ENCODE measurements at regions not wholly inside any gene's neighbourhood (a gene's known extent, or its start where the extent isn't known, plus 50 kb on each side); places are given as distances from the start of the nearest gene placed in this dataset.

DNA sequence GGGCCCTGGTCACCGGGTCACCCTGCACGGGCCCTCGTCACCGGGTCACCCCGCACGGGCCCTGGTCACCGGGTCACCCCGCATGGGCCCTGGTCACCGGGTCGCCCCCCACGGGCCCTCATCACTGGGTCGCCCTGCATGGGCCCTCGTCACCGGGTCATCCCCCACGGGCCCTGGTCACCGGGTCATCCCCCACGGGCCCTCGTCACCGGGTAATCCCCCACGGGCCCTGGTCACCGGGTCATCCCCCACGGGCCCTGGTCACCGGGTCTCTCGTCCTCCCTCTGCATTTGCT, 77.6 kb downstream of the RIPK4 start:
- no peak for DNase-seq (ENCODE audit: low read depth in 2 of 2)

DNA sequence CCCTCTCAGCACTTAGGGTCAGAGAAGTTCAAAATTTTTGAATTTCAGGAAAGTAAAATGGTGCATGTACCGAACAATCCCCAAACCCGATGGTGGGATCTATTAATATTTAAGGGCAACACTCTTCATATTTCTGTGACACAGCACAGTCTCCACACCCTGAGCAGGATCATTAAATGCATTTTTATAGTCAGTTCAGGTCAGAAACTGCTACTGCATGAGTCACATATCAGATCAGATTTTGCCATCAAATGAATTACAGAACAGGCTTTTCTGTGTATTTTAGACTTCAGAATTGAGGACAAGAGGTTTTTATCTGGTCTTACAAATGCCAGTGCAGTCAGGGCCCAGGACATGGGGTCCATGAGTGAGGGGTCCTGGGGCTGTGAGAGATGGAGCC, 79.2 kb downstream of the RIPK4 start:
- DNase-seq (ENCODE audit: low read depth in 2 of 2): no peak

DNA sequence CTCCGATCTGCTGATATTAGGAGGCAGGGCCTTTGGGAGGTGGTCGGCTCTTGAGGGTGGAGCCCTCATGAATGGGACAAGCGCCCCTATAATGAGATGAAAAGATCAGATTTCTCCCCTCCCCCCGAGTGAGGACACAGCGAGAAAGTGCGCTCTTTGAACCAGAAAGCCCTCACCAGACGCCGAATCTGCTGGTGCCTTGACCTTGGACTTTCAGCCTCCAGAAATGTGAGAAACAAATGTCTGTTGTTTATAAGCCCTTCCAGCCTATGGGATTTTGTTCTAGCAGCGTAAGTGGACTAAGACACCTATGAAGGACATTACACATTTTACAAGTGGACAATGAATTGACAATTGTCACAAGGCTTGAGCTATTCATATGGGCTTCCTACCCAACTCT, 80.2 kb downstream of the RIPK4 start:
- no peak for DNase-seq (ENCODE audit: low read depth in 2 of 2)

DNA sequence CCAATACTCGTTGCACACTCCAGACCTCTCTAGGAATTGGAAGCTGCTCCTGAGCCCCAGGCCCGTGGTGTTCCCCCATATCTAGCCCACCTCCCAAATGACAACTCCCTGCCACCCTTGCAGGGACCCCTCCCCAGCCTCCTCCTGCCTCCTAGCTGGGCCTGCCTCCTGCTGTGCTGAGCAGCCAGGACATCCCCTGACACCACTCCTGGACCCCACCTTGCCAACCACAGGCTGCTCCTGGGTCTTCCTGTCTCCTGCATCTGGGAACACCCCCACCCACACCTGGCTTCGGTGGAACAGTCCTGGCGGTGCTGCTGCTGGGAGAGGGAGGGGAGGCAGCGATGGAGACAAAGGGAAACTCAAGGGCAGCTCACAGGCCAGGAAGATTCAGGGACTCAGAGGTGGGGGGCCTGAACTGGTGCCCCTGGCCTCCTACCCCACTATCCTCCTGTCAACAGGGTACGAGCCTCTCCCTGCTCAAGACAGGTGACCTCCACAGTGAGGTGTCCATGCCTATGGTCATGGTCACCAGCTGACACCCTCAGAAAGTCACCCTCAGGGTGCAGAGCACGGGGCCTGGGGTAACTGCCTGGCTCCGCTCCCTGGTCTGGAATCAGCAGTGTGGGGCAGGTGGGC, 81.2 kb downstream of the RIPK4 start:
- no peak for DNase-seq (ENCODE audit: low read depth in 2 of 2)

DNA sequence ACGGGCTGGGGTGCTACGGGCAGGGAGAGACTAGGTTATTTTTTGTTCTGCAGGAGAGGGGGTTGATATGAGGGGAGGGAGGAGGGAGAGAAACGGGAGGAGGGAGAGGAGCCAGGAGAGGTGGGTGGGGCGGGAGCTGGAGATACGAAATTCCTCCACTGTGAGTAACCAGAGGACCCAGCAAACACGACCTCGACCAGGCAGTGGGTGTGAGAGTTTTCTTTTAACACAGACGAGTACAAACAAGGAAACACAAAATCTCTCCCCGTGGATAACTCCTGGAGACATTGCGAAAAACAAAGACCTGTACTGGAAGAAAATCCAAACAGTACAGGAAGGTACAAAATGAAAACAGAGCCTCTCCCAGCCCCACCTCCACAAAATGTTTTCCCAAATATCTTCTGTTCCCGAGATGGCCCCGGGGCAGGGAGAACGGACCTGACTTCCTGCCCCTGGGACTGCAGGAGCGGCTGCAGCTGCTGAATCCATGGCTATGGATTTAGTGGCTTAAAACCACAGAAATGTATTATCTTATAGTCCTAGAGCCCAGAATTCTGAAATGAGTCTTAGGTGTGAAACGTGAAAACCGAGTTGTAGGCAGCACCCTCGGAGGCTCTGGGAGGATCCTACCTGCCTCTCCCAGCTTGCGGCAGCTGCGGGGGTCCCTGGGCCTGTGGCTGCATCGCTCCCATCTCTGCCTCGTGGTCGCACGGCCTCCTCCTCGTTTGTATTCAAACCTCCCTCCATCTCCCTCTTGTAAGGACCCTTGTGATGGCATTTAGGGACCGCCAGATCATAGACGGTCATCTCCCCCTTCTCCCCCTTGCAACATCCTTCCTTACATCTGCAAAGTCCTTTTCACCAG, 82.2 kb downstream of the RIPK4 start:
- no peak for DNase-seq (ENCODE audit: low read depth in 2 of 2)

DNA sequence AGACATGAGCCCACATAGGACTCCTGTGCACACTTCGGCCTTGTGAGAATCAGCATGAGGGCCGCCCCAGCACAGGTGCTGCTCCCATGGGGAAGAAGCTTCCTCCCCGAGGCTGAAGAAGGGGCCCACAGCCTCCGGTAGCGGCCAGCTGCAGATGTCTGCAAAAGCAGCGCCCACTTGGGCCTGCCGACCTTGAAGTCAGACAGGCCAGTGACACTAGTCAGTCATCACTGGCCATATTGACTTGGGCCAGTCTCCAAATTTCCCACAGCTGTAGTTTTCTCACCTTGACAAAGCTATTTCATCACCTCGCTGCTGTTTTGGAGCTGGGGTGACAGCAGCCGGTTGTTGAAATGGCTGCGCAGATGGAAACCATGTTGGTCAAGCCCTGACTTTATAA, 83.0 kb downstream of the RIPK4 start:
- no peak for DNase-seq (ENCODE audit: low read depth in 2 of 2)

DNA sequence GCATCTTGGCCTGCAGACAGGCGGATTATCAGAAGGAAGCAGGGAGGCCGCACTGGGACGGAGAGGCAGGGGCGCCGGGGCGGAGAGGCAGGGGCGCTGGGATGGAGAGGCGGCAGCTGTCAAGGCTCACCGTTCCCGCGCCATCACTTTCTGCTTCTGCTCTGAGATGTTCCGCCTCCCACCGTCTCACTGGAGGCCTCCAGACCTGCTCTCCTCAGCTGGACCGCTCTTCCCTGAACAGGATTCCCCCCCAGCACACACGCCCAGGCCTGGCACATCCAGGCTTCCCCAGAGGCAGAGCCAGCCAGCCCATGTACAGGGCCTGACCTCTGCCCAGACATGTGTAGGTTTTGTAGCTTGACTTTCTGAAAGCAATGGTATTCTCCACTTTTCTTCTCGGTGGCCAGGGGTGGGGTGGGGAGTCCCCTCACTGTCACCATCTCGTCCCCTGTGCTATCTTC, 84.1 kb downstream of the RIPK4 start:
- no peak for DNase-seq (ENCODE audit: low read depth in 2 of 2)

DNA sequence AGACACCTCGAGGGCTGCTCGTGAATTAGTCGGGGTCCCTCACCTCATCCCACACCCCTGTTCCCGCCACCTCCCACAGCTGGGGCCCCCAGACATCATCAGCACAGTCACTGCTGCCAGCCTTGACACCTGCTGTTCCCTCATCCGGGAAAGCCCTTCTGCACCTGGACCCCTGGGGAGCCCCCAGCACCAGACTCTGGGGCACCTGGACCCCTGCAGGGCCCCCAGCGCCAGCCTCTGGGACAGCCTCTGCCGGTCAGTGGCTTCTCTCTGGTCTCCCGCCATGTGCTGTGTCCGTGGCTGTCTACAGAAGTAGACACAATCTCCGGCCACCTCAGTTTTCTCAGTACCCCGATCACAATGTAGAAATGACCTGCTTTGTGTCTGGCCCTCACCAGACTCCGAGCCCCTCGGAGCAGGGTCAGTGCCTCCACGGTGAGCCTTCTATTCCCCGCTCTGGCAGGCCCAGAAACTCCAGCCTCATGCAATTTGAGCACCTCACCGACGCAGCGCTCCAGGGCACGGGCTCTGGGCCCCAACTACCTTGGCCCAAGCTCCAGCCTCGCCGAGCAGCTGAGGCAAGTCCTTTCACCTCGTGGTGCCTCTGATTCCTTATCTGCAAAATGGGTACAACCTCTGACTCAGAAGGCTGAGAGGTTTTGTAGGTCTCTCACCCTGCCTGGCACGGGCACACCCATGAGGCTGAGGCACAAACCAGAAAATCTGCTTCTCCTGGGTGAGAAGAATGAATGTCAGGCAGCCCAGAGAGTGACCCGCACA, 84.7 kb downstream of the RIPK4 start:
- no peak for DNase-seq (ENCODE audit: low read depth in 2 of 2)

DNA sequence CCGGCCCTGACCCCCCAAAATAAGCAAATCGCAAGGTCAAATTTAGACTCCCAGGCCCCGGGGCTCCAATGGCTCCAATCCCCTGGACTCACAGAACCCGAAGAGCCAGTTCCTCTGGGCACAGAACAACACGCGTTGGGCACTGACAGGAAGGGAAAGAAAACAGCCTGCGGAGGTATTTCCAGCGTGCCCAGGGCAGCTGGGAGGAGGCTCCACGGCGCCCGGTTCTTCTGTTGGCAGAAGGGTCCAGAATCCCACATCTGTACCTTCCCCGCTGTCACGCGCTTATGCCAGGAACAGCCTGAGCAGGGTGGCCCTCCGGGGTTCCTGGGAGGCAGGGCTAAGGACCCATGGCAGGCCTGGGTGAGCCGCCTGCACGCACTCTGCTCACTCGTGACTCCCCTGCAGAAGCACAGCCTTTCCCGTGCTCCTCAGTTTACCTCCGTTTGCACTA, 85.5 kb downstream of the RIPK4 start:
- DNase-seq (ENCODE audit: low read depth in 2 of 2): no peak

DNA sequence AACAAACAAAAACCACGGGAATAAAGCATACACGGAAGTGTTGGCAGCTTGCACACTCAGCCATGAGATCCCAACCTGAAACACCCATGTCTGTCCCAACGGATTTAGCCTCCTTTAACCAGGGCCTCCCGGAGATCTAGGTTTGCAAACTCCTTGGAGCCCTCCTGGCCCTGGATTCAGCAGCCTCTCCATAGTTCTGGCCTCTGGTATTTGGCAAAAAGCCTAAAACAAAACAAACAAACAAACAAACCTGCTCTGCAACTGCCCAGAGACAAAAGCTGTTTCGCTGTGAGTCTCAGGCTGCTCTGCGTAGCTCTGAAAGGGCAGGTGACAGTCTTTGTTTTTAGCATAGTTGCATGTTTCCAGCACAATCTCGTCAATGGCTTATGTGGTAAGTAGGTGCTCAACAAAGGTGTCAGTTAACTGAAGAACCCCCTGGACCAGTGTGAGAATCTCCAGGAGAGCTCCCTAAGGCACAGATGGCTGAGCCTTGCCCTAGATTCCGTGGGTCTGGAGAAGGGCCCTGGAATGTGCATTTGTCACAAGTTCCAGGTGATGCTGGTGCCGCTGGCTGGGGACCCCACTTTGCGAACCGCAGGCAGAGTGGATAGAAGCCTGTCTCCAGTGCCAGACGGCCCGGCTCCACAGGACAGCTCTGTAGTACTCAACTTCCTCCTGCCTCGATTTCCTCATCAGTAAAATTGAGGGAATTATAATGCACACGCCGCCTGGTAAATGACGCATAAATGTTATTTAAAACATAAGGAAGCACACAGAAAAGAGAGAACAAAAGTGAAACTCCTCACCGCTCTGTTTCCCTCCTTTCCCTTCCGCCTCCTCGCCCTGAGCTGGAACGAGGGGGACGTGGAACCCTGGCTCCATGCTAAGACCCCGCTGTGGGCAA, 86.2 kb downstream of the RIPK4 start:
- DNase-seq (ENCODE audit: low read depth in 2 of 2): no peak

DNA sequence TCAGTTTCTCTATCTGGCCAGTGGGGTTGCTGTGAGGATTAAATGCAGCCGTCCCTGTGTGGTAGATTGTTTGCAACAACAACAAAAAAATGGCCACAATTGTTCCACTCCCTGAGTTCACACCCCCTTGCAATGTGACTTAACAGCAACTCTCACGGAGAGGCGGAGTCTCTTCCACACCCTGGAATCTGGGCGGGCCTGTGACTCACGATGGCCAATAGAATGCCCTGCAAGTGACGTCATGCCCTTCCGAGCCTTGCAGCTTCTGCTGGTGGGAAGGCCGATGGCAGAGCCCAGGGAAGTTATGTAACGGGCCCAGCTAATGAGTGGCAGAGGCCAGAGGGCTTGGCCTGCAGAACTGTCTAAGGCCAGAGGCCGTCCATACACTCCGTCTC, 87.9 kb downstream of the RIPK4 start:
- no peak for DNase-seq (ENCODE audit: low read depth in 2 of 2)

DNA sequence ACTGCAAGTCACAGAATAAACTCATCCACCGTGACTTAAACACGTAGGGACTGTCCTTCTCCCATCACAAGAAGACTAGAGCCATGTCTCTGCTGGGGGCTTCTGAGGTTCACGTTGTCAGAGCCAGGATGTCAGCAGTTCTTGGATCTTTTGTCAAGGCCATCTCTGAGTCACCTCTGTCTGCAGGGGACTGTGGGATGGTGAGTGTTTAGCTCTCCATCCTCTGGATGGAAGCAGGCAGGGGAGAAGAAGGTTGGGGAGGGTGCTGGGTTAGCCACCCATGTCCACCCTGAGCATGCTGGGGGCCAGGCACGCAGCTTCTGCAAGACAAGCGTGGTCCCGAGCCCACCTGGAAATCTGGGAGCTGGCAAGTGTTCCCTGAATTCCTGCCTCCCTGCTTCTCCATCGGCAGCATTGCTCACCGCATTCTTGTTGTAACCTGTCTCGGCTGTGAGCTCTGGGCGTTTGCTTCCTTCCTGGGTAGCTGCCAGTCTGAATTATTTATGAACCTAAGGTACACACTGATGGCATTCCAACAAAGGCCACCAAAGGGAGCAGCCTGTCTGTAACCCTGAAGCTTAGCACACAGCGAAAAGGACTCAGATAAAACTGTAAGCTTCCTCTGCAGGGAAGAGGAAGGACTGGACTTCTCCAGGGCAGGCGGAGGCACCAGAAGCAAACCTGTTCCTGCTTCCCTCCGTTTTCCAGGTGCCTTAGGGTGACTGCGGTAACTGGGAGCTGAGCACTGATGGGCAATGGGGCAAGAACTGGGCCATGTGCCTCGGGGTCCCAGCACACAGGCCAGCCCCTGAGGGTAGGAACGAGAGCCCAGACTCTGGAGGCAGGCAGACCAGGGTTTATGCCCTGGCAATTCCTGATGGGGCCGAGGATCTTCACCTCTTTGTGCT, 88.6 kb downstream of the RIPK4 start:
- DNase-seq (ENCODE audit: low read depth in 2 of 2): no peak

DNA sequence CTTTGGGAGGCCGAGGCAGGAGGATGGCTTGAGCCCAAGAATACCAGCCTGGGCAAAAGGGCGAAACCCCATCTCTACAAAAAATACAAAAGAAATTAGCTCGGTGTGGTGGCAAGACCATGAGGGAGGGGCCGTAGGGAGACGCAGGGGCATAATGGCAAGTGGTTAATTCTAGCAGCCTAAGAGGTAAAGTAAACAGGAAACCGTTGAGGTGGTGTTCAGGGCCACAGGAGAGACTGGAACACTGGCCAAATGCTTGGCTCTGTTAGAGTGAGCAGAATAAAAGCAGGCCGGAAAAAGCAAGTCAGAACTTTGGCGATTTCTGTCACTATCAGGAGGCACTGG, 89.2 kb downstream of the RIPK4 start:
- no peak for DNase-seq (ENCODE audit: low read depth in 2 of 2)

DNA sequence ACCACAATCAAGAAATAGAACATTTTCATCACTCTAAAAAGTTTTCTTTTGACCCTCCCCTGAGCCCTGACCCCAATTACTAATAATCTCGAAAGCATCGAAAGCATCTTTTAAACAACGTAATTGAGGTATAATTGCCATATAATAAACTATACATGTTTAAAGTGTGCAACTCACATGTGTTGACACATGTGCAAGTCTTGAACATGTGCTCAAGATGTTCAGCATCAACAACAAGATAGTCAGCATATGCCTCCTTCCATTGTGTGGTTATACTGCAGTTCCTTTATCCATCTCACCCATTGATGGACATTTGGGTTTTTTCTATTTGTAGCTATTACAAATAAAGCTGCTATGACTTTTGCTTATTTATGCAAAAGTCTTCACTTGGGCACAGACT, 90.7 kb downstream of the RIPK4 start:
- no peak for DNase-seq (ENCODE audit: low read depth in 2 of 2)

DNA sequence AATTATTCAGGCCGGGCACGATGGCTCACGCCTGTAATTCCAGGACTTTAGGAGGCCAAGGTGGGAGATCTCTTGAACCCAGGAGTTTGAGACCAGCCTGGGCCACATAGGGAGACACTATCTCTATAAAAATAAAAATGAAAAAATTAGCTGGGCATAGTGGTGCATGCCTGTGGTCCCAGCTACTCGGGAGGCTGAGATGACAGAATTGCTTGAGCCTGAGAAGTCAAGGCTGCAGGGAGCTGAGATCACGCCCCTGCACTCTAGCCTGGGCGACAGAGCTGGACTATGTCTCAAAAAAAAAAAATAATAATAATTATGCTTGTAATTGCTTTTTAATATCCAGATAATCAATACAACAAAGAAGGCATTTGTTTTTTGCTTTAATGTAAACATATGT, 91.3 kb downstream of the RIPK4 start:
- no peak for DNase-seq (ENCODE audit: low read depth in 2 of 2)

DNA sequence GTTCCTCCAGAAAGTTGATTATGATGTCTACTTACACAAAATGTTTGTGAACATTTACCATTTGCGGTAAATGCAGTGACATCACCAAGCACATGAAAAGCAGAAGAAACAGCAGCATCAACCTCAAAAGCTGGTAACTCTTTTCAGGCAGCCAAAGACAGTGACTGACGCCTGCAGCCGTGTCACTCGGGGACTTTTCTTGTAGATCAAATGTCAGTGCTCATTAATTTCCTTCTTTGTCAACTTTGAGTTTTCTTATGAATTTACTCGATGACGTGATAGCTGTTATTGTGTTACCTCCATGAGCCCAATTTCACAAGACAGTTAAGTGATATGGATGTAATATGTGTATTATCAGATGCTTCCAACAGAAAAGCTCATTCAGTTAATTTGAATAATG, 92.5 kb downstream of the RIPK4 start:
- DNase-seq (ENCODE audit: low read depth in 2 of 2): no peak

DNA sequence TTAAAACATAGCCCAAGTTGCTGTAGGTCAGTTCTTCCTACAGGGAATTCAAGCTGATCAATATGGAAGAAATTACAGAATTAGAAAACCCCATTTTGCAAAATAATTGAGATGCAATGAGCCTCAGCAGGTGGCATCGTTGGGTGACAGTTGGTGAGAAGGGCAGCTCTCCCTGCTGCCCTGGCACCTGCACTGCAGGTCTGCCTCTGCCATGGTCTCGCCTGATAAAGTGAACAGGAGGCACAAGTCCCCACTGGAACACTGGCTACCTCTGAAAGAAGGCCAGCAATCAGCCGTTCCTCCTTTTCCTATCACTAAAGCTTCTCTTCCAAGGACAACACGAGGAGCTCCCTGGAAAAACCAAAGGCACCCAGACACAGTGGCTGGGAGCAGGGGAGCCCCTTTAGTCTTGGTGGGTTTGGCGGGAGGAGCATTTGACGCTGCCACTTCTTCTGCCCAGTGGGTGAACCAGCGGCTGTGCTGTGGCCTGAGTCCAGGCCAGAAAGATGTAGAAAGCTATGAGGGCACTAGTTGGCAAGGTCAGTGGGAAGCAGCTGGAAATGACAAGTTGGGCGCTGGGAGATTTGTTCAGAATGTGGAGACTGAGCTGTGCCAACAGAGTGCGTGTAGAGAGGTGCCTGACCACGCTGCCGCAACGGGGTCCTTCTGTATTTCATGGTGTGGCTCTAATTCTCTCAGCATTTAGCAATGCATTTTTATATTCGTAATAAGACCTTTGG, 93.1 kb downstream of the RIPK4 start:
- DNase-seq (ENCODE audit: low read depth in 2 of 2): no peak

DNA sequence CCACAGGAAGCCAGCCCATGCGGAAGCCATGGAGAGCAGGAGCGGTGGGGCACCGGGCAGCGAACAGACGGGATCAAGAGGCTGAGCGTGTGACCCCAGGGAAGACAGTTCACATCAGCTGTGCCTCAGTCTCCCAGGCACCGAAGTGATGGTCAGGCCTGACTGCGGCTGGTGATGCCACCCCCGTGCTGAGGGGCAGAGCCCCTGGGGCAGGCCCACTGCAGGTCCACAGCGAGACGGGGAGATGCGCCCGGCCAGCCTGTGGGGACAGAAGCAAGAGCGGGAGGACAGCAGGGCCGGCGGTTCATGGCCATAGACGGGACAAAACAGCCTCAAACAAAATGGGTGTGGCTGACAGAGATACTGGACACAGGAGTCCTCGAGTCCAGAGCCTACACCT, 93.8 kb downstream of the RIPK4 start:
- DNase-seq (ENCODE audit: low read depth in 2 of 2): no peak

DNA sequence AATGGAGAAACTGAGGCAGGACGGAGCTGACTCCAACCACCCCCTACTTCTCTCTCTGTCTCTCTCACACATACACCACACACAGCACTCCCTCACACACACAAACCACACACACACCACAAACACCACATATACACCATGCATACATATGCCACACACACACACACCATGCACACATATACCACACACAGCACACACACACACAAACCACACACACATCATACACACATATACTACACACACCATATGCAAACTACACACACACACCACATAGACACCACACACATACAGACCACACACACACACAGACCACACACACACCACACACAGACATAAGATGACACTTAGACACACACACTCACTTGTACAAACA, 94.3 kb downstream of the RIPK4 start:
- no peak for DNase-seq (ENCODE audit: low read depth in 2 of 2)

DNA sequence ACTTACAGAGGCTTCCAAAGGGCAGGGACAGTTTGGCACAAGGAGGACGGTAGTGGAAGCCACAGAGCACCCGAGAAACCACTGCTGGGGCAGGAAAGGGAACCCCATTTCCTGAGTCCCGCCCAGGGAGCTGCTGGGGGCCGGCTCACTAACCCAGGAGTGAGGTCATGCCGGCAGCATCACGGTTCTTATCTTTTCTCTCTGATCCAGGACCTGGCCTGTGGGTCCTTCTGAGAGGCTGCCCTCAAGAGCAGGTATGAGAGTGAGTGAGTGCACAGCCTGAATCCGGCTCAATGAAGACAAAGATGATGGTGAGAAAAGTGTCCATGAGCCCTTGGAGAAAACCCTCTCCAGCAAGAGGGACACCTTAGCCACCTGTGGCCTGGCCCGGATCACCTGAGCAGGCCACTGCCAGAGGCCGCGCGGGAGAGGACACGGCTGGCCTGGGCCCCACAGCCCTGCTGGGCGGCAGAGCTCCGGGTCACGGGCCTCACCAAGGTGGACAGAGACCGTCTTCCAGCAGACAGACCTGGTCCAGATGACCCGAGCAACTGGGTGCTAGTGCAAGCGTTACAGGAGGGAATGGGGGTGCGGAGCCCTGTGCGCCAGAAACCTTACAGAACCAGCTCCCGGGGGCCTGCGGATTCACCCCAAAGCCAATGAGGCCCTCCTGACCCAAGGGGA, 94.9 kb downstream of the RIPK4 start:
- no peak for DNase-seq (ENCODE audit: low read depth in 2 of 2)
